OCI-LY3 (cell line): ENCODE measurements at regions not wholly inside any gene's neighbourhood (a gene's known extent, or its start where the extent isn't known, plus 50 kb on each side); places are given as distances from the start of the nearest gene placed in this dataset.

Experiments
- H2AFZ ChIP-seq: fragments of 200-600, 300-600 bp; shearing (Covaris generic); 2 replicates; pipeline ENCODE4 v1.6.0; 2014; ENCODE audit warnings: antibody characterized with exemption, low read depth, low read length
- H3K27ac ChIP-seq: fragments of 200-600, 300-600 bp; sonication (generic); 2 replicates; pipeline ENCODE4 v1.5.1; 2014; ENCODE audit warnings: mild to moderate bottlenecking, low read length, moderate library complexity, mixed read lengths
- H3K27me3 ChIP-seq: fragments of 200-600, 300-600 bp; sonication (generic); 2 replicates; pipeline ENCODE4 v1.6.1; 2014; ENCODE audit warnings: low read depth, low read length, mixed read lengths
- H3K36me3 ChIP-seq: fragments of 200-600, 300-600 bp; sonication (generic); replicated peaks from 2 replicates; pipeline ENCODE3; 2014; ENCODE audit warnings: low read depth, low read length, mixed read lengths
- H3K4me1 ChIP-seq: fragments of 300-600, 200-600 bp; sonication (generic); 2 replicates; pipeline ENCODE4 v1.6.1; 2014; ENCODE audit warnings: low read length, mixed read lengths
- H3K4me2 ChIP-seq: fragments of 200-600, 300-600 bp; sonication (generic); 2 replicates; pipeline ENCODE4 v1.6.1; 2014; ENCODE audit warnings: low read length, mixed read lengths
- H3K4me3 ChIP-seq: fragments of 300-600, 200-600 bp; sonication (generic); 2 replicates; pipeline ENCODE4 v1.5.1; 2014; ENCODE audit warnings: antibody characterized with exemption, mild to moderate bottlenecking, low read length, moderate library complexity
- H3K79me2 ChIP-seq: fragments of 300-600, 200-600 bp; shearing (Covaris generic); 2 replicates; pipeline ENCODE4 v1.6.1; 2014; ENCODE audit warnings: mild to moderate bottlenecking, low read length, mixed read lengths
- H3K9ac ChIP-seq: fragments of 300-600, 200-600 bp; shearing (Covaris generic); 2 replicates; pipeline ENCODE4 v1.6.0; 2014; ENCODE audit warnings: mild to moderate bottlenecking, low read length, moderate library complexity
- H3K9me3 ChIP-seq: fragments of 200-600, 300-600 bp; shearing (Covaris generic); 2 replicates; pipeline ENCODE4 v1.6.1; 2014; ENCODE audit warnings: low read length, mixed read lengths; ENCODE audit not compliant: insufficient read depth
- H4K20me1 ChIP-seq: fragments of 200-600, 300-600 bp; sonication (generic); 2 replicates; pipeline ENCODE4 v1.6.1; 2016; ENCODE audit warnings: low read length, mixed read lengths; ENCODE audit not compliant: insufficient read depth
- EZH2phosphoT487 ChIP-seq: fragments of 200-600 bp; shearing (Covaris generic); IDR thresholded peaks from 2 replicates; pipeline ENCODE4 v1.6.1; 2018; ENCODE audit warnings: antibody characterized with exemption, mixed run types, low read depth
- TF ChIP-seq, protein P1 (sequence below): fragments of 200-600, 300-600 bp; sonication (generic); IDR thresholded peaks from 2 replicates; pipeline ENCODE4 v1.5.1; 2014; ENCODE audit warnings: antibody characterized with exemption, low read length, low read depth

DNA sequence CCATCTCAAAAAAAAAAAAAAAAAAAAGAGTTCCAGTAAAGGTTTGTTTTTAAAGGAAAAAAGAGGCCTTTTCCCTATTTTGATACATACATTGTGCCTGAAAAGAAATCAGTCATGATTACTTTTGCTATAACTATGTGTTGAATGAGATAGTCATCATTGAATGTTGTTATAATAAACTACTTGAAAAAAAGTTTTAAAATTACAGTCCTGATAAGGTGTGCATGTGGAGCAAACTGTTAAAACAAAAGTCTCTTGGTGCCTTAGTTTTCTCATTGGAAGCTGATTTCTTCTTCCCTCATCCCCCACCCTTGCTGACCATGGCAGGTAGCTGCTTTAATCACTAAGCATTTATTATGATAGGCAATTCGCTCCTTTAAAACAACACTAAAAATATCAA is 172.3 kb upstream of the TBCA start:
- H3K4me2 ChIP-seq: no peak overlapping the region
- H3K27me3 ChIP-seq: no peaks in the 10 kb centered on the region
- no peaks in the 10 kb centered on the region for H3K9me3 ChIP-seq
- no peak overlapping the region for H2AFZ ChIP-seq
- H4K20me1 ChIP-seq: no peaks in the 10 kb centered on the region
- no peak overlapping the region for H3K4me3 ChIP-seq
- no peak overlapping the region for H3K9ac ChIP-seq
- no peaks in the 10 kb centered on the region for H3K36me3 ChIP-seq
- TF ChIP-seq, protein P1, sequence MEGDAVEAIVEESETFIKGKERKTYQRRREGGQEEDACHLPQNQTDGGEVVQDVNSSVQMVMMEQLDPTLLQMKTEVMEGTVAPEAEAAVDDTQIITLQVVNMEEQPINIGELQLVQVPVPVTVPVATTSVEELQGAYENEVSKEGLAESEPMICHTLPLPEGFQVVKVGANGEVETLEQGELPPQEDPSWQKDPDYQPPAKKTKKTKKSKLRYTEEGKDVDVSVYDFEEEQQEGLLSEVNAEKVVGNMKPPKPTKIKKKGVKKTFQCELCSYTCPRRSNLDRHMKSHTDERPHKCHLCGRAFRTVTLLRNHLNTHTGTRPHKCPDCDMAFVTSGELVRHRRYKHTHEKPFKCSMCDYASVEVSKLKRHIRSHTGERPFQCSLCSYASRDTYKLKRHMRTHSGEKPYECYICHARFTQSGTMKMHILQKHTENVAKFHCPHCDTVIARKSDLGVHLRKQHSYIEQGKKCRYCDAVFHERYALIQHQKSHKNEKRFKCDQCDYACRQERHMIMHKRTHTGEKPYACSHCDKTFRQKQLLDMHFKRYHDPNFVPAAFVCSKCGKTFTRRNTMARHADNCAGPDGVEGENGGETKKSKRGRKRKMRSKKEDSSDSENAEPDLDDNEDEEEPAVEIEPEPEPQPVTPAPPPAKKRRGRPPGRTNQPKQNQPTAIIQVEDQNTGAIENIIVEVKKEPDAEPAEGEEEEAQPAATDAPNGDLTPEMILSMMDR: no peak
- no peak for TF ChIP-seq EZH2phosphoT487
- H3K79me2 ChIP-seq: no peaks in the 10 kb centered on the region
- H3K4me1 ChIP-seq: 0 out of 2 replicates have a peak, but pooled peaks cover 3% of the 10 kb centered on the region
- no peak overlapping the region for H3K27ac ChIP-seq

DNA sequence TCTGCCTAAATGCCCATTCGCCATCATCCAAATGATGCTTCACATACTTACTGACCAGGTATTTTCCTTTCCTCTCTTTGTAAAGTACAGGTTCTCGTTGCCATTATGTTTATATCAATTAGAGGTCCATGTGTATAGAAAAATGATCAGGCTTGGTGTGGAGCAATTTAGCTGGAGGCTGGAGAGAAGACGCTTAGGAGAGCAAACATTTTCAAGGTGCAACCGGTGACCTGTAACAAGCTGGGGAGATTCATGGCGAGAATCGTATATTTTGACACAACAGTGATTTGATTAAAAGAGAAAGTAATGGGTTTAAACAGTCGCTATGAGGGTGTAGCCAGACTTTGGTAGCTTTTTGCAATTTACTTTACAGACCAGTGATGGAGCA is 170.9 kb upstream of the TBCA start:
- Histone ChIP-seq H3K79me2 (no peaks in the 10 kb centered on the region), H3K4me1 (0 out of 2 replicates have a peak, but pooled peaks cover 3% of the 10 kb centered on the region), H2AFZ (peak overlapping the region; percentile 82), H3K4me3 (0 out of 2 replicates have a peak overlapping the region, but pooled peaks have one; percentile 8), H3K27me3 (no peaks in the 10 kb centered on the region), H3K9ac (no peak overlapping the region), H3K4me2 (peak overlapping the region; percentile 47), H3K9me3 (no peaks in the 10 kb centered on the region), H3K27ac (no peak overlapping the region), H3K36me3 (no peaks in the 10 kb centered on the region), H4K20me1 (no peaks in the 10 kb centered on the region)
- TF ChIP-seq, protein P1: no peak
- no peak for TF ChIP-seq EZH2phosphoT487

DNA sequence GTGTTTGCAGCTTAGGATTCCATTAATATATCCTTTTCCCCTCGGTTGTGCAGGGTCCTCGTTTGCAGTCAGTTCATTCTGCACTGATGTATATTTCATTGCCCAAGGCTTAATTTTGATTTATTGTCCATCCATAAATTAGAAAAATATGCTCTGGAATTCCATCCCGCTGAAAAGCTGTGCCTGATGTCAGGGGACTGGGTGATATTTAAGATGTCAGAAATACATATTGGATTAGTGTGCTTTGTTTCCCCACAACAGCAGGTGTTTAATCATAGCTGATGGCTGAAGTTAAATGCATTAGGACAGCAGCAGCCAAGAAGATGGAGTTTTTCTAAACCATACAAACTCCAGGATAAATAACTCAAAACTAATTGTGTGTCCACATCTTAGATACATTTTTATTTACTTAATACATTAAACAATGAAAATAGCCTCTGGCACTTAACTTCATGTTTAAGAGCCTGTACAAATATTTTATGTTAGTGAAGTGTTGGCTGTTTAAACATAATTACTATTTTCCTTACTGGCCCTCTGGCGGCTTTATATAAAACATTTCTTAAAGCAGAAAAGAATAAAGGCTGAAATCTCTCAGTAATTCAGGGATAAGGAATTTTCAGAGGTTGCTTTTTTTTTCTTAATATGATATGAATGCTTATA is 170.4 kb upstream of the TBCA start:
- Histone ChIP-seq H3K4me2 (peak overlapping the region; percentile 47), H3K36me3 (no peaks in the 10 kb centered on the region), H4K20me1 (no peaks in the 10 kb centered on the region), H3K27me3 (no peaks in the 10 kb centered on the region), H3K27ac (no peak overlapping the region), H3K9ac (no peak overlapping the region), H3K4me3 (0 out of 2 replicates have a peak overlapping the region, but pooled peaks have one; percentile 8), H3K79me2 (no peaks in the 10 kb centered on the region), H3K9me3 (no peaks in the 10 kb centered on the region), H2AFZ (peak overlapping the region; percentile 82), H3K4me1 (0 out of 2 replicates have a peak, but pooled peaks cover 3% of the 10 kb centered on the region)
- TF ChIP-seq, protein P1: no peak
- TF ChIP-seq EZH2phosphoT487: no peak

DNA sequence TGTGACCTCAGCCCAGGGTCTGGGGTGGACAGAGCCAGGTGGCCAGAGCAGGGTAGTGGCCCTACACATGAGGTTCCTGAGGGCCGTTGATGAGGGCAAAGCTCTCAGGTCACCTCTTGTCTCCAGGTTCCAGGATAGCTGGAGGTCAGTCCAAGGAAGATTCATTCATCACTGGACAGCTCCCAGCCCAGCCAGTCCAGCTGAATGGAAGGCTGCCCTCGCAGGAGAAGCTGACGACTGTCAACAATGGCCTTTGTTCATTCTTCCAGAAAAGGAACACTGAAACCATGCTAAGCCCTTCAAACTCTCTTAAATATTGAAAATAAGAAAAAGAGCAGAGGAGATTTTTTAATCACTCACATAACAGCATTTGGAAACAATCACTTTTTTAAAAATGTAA is 169.7 kb upstream of the TBCA start:
- no peak overlapping the region for H3K9ac ChIP-seq
- H3K4me2 ChIP-seq: no peak overlapping the region
- H3K9me3 ChIP-seq: 0 out of 2 replicates have a peak, but pooled peaks cover 2% of the 10 kb centered on the region
- TF ChIP-seq EZH2phosphoT487: no peak
- TF ChIP-seq, protein P1: no peak
- H3K4me3 ChIP-seq: no peak overlapping the region
- no peaks in the 10 kb centered on the region for H3K36me3 ChIP-seq
- H4K20me1 ChIP-seq: no peaks in the 10 kb centered on the region
- no peak overlapping the region for H3K27ac ChIP-seq
- no peaks in the 10 kb centered on the region for H3K79me2 ChIP-seq
- 0 out of 2 replicates have a peak, but pooled peaks cover 3% of the 10 kb centered on the region for H3K4me1 ChIP-seq
- H2AFZ ChIP-seq: no peak overlapping the region
- H3K27me3 ChIP-seq: no peaks in the 10 kb centered on the region
